ENCODE measurements at regions not wholly inside any gene's neighbourhood (a gene's known extent, or its start where the extent isn't known, plus 50 kb on each side); places are given as distances from the start of the nearest gene placed in this dataset.

GRCh38 chr9:119827126-119827525, 457.9 kb upstream of the BRINP1 start:
- TF ChIP-seq, protein P1, sequence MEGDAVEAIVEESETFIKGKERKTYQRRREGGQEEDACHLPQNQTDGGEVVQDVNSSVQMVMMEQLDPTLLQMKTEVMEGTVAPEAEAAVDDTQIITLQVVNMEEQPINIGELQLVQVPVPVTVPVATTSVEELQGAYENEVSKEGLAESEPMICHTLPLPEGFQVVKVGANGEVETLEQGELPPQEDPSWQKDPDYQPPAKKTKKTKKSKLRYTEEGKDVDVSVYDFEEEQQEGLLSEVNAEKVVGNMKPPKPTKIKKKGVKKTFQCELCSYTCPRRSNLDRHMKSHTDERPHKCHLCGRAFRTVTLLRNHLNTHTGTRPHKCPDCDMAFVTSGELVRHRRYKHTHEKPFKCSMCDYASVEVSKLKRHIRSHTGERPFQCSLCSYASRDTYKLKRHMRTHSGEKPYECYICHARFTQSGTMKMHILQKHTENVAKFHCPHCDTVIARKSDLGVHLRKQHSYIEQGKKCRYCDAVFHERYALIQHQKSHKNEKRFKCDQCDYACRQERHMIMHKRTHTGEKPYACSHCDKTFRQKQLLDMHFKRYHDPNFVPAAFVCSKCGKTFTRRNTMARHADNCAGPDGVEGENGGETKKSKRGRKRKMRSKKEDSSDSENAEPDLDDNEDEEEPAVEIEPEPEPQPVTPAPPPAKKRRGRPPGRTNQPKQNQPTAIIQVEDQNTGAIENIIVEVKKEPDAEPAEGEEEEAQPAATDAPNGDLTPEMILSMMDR (IDR thresholded peaks at IDR 0.05; ENCODE audit: low read depth, low read length, poor library complexity, severe bottlenecking): no peak
- TF ChIP-seq EZH2phosphoT487 (IDR thresholded peaks at IDR 0.05; ENCODE audit: borderline replicate concordance, low read length): no peak

Measured in DOHH2 (cell line).